ENCODE measurements at regions not wholly inside any gene's neighbourhood (a gene's known extent, or its start where the extent isn't known, plus 50 kb on each side); places are given as distances from the start of the nearest gene placed in this dataset.
"Not testable (repeated sequence)": the region's sequence is repeated elsewhere in the genome, so short reads cannot be mapped to it uniquely, and the experiment has no call there.

DNA sequence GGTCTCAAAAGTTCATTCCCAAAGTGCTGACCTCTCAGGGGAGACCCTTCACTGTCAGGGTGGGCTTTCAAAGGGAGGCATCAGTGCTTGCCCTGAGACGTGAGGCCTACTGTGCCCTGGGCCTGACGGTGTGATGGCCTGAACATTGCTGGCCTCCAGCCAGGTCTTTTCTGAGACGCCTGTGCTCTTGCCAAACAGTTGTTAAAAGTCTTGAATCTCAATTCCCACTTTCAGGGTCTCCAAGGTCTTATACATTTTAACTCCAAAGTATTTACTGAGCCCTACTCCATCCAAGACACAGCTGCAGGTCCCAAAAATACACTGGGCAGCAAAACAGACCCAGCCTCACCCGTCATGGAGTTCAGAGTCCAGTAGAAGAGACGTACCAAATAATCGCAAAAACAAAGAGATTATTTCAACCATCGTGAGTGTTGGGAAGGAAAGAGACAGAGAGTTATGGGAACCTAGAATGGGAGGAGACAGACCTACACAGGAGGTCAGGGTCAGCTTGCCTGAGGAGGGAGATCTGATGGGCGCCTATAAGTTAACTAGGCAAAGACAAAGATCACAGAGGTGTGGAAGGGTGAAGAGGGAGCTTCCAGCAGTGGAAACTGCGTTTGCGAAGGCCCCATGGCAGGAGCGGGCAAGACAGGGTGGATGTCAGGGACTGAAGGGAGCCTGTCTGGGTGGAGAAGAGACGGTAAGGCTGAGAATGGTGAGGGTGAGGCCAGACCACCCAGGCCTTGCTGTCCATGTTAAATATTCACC, 446.3 kb downstream of the PREX1 start:
- no peak for DNase-seq (ENCODE audit: low read depth in 2 of 2)

- no peak for DNase-seq (ENCODE audit: low read depth in 2 of 2)
Measured at GRCh38 chr20:48380661-48381060, 447.1 kb downstream of the PREX1 start.

GRCh38 chr20:48378976-48379675, 448.7 kb downstream of the PREX1 start:
- DNase-seq (ENCODE audit: low read depth in 2 of 2), result no peak

- no peak for DNase-seq (ENCODE audit: low read depth in 2 of 2)
Measured at GRCh38 chr20:48377940-48378339, 449.9 kb downstream of the PREX1 start.

GRCh38 chr20:48375804-48376203, 452.0 kb downstream of the PREX1 start:
- DNase-seq (ENCODE audit: low read depth in 2 of 2), result no peak

- no peak for DNase-seq (ENCODE audit: low read depth in 2 of 2)
Measured at GRCh38 chr20:48374991-48375595, 452.7 kb downstream of the PREX1 start.

DNA sequence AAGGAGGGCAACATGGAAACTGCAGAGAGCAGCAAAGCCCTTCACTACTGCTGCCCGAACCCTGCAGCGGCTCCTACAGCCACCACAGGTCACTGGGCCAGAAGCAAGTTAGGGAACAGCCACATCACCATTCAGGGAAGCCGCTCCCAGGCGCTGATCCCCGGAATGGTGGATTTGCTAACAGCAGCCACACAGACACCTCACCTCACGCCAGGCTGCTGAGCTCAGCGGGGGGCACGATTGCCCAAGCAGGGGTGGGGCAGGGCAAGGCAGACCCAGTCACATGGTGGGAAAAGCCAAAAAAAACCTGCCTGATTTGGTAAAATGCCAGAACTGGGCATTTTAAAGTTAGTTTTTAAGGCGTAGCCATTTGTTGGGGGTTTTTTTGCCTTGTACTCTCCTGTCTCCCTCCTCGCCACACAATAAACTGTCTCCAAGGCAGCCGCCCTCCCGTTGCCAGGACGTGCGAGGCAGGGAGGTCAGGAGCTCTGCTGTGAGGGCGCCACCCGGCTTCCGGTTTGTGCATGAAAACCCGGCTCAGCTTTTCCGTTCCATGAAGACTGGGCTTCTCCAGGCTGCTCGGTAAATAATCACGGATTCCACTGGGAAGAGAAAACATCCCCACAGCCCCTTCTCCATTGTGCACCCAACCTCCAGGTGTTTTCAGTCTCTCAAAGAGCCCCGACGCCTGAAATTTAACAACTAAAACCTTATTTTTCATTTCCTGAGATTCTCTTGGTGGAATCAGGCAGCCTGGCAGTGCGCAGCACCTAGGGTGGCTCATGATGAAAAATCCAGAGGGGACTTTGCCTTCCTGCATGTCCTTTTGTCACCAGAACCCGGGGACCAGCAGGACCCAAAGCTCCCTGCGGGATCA, 453.5 kb downstream of the PREX1 start:
- not testable (repeated sequence) for DNase-seq (ENCODE audit: low read depth in 2 of 2)

- DNase-seq (ENCODE audit: low read depth in 2 of 2), result no peak
Measured at GRCh38 chr20:48373555-48373934, 454.3 kb downstream of the PREX1 start.

- not testable (repeated sequence) for DNase-seq (ENCODE audit: low read depth in 2 of 2)
Measured at GRCh38 chr20:48372851-48373554, 454.8 kb downstream of the PREX1 start.

GRCh38 chr20:48371211-48371610, 456.6 kb downstream of the PREX1 start:
- no peak for DNase-seq (ENCODE audit: low read depth in 2 of 2)

GRCh38 chr20:48368580-48369021, 459.2 kb downstream of the PREX1 start:
- DNase-seq (ENCODE audit: low read depth in 2 of 2), result not testable (repeated sequence)

DNA sequence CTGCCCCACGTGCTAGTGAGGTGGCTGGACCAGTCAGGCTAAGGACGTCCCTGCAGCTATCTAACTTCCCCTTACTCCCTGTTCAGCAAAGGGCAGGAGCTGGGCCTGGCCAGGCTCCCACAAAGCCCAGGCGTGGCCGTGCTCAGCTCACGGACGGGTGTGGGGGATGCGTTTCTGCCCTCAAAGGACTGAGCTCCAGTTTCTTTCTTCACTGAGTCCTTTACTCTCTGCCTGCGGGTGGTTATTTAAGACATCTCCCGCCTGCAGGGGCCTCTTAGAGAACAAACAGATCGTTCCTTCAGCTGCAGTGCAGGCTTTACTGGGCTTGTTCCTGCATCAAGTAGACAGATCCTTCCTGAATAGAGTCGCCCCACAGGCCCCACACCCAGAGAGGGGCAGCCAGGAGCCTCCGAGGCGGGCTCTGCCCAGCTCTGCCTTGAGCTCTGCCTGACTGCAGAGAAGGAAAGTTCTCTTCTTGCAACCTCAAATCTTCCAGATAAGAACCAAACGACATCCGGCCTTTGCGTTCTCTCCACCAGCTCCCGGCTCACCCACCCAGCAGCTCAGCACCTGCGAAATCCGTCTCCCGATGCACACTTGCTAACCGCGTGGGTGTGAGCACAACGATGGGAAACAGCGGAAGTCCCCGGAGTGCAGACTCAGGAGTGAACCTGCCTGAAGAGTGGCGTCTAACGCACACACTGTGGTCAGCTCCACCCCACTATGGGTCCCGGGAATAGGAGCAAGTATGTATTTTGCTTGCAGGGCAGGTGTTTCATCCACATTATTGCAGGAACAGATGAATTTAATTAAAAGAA, 460.0 kb downstream of the PREX1 start:
- not testable (repeated sequence) for DNase-seq (ENCODE audit: low read depth in 2 of 2)

- DNase-seq (ENCODE audit: low read depth in 2 of 2), result no peak
Measured at GRCh38 chr20:48366230-48366629, 461.6 kb downstream of the PREX1 start.

DNA sequence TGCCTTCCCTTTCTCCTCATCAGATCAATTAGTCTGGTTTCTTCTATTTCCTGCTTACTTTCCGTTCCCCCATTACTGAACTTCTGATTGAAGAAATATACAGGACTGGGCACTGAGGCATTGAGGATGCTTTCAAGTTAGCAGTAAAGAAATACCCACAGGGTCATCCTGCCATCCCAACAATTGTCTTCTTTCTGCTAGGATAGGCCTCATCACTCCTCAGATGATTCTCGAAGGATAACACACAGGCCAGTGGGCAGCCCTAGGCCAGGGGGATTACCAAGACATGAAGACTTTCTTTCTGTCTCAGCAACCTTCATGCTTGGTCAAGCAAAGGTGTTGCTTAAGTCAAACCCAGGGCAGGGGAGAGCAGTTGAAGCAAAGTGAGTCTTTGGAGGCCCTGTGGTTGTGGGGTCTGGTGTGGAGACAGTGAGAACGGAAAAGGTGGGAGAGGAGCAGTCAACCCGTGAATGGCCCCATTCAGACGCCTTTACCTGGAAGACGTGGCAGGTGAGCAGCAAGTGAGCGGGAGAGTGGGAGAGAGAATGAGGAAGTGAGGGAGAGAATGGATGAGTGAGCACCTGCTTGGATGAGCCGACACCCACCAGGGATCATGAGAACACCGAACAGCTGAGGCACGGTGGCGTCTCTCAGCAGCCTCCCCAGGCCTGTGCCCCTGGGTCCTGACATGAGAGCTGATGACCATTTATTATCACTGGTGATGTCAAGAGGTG, 462.9 kb downstream of the PREX1 start:
- DNase-seq (ENCODE audit: low read depth in 2 of 2), result no peak

- no peak for DNase-seq (ENCODE audit: low read depth in 2 of 2)
Measured at GRCh38 chr20:48364055-48364454, 463.7 kb downstream of the PREX1 start.

DNA sequence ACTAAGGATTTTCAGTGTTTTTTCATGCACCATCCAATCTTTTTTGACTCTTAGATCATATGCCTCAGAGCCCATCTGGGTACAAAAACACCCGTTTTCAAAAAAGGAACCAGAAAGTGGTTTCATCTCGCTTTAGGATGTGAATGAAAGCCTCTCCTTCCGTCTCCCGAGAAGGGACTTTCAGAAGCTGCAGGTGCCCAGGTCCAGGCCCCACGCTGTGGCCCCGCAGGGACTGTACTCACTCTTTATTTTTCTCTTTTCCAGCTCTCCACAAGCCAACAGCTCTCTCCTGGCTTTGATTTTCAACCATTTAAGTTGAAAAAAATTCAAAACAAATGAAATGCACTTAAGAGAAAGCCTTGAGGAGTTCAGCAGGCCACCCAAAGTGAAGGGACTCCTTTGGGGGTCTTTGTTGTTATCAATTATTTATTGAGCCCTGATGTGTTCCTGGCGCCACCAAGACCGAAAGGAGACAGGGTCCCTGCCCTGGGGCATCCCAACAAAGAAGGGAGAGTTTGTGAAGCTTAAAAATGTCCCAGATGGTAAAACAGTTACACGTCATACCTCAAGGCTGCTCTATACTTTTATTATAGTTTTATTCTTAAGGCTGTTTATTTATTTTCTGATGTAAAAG, 467.3 kb downstream of the PREX1 start:
- no peak for DNase-seq (ENCODE audit: low read depth in 2 of 2)

DNA sequence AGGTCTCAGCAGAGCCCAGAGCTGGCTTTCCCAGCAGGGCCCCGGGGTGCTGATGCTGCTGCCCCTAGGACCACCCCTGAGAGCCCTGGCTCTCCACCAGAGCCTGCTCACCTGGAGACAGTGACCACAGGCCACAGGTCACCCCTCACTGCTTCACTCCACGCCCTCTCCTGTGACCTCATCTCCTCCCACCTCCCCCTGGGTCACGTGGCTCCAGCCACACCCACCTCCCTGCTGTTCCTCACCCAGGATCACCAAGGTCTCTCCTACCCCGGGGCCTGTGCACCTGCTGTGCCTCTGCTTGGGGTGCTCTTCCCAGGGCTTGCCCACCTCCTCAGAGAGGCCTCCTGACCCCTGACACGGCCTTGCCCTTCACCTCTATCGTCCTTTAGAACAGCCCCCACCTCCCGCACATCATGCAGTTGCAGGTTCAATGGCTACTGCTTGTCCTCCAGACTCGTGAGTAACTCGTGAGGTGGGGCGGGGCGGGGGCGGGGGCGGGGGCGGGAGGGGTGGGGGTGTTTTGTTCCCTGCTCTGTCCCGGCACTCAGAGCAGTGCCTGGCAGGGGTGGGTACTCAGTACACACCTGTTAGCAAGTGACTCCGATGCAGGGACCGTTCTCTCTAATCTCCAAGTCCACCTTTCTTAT, 468.0 kb downstream of the PREX1 start:
- DNase-seq (ENCODE audit: low read depth in 2 of 2), result no peak

- not testable (repeated sequence) for DNase-seq (ENCODE audit: low read depth in 2 of 2)
Measured at GRCh38 chr20:48359055-48359390, 468.8 kb downstream of the PREX1 start.
